ES-I3 (cell line): ENCODE measurements at regions not wholly inside any gene's neighbourhood (a gene's known extent, or its start where the extent isn't known, plus 50 kb on each side); places are given as distances from the start of the nearest gene placed in this dataset.

Experiments
- H3K36me3 ChIP-seq: 2 replicates; pipeline ENCODE4 v1.6.1; 2013; ENCODE audit warnings: mild to moderate bottlenecking, low read length, control low read depth, moderate library complexity; ENCODE audit not compliant: insufficient read depth
- H3K4me1 ChIP-seq: 2 replicates; pipeline ENCODE4 v1.6.1; 2013; ENCODE audit warnings: mild to moderate bottlenecking, control low read depth, low read length; ENCODE audit not compliant: insufficient read depth
- H3K9ac ChIP-seq: 2 replicates; pipeline ENCODE4 v1.6.1; 2013; ENCODE audit warnings: low read depth, mild to moderate bottlenecking, low read length, moderate library complexity
- H3K9me3 ChIP-seq: 2 replicates; pipeline ENCODE4 v1.6.1; 2013; ENCODE audit warnings: mild to moderate bottlenecking, low read length, moderate library complexity; ENCODE audit not compliant: control insufficient read depth, insufficient read depth

DNA sequence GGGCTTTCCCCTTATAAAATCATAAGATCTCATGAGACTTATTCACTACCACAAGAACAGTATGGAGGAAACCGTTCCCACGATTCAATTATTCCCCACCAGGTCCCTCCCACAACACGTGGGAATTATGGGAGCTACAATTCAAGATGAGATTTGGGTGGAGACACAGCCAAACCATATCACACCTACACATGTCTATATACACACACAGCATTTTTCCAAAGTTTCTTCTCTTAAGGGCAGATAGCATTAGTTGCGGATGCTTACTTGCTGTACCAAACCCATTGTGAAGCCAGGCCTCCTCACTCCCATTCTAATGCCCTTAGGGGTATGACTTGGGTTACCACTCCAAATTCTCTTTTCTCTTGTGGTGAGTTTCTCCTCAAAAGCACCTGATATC lies 104.1 kb upstream of the RAP1B start:
- no peaks in the 10 kb centered on the region for H3K4me1 ChIP-seq
- no peak overlapping the region for H3K9ac ChIP-seq
- H3K9me3 ChIP-seq: no peaks in the 10 kb centered on the region
- H3K36me3 ChIP-seq: no peaks in the 10 kb centered on the region

DNA sequence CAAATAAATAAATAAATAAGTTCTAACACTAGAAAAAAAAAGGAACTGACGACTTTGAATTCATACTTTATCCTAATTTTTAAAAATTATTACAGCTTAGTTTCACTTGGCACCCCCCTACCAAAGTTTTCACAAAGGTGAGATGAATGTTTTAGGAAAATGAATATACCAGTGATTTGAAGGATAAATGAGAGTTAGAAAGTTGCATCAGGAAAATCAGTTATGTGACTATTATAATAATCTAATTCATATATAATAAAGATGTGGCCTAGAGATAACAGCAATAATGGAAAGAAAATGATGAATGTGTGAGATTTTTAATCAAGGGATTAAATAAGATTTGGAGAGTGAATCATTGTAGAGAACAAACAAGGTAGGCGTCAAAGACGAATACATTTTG lies 103.0 kb upstream of the RAP1B start:
- Histone ChIP-seq H3K9me3 (no peaks in the 10 kb centered on the region), H3K36me3 (no peaks in the 10 kb centered on the region), H3K4me1 (no peaks in the 10 kb centered on the region), H3K9ac (no peak overlapping the region)

- H3K36me3 ChIP-seq: no peaks in the 10 kb centered on the region
- no peak overlapping the region for H3K9ac ChIP-seq
Measured at GRCh38 chr12:68508576-68508975, 102.1 kb upstream of the RAP1B start.

GRCh38 chr12:68509242-68509641 lies 101.5 kb upstream of the RAP1B start:
- Histone ChIP-seq H3K9me3 (no peaks in the 10 kb centered on the region), H3K36me3 (no peaks in the 10 kb centered on the region), H3K4me1 (no peaks in the 10 kb centered on the region), H3K9ac (no peak overlapping the region)

More at GRCh38 chr12:68508576-68508975, 102.1 kb upstream of the RAP1B start:
- H3K9me3 ChIP-seq: no peaks in the 10 kb centered on the region
- no peaks in the 10 kb centered on the region for H3K4me1 ChIP-seq

DNA sequence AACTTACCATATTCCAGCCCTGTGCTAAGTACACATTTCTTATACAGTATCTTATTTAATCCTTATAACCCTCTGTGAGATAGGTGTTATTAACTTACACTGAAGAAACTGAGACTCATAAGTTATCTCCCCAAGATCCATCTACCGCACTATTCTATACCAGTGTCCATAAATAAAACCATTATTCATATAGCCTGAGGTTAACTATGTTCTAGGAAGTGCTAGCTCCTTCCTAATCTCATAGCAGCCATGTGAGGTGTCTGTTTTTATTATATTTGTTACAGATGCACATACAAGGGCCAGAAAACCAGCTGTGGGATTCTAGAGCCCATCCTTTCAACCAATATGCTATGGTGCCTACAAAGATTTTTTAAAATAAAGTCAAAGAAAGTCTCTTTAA lies 100.3 kb upstream of the RAP1B start:
- H3K9ac ChIP-seq: no peak overlapping the region
- no peaks in the 10 kb centered on the region for H3K4me1 ChIP-seq
- H3K9me3 ChIP-seq: no peaks in the 10 kb centered on the region
- H3K36me3 ChIP-seq: no peaks in the 10 kb centered on the region

DNA sequence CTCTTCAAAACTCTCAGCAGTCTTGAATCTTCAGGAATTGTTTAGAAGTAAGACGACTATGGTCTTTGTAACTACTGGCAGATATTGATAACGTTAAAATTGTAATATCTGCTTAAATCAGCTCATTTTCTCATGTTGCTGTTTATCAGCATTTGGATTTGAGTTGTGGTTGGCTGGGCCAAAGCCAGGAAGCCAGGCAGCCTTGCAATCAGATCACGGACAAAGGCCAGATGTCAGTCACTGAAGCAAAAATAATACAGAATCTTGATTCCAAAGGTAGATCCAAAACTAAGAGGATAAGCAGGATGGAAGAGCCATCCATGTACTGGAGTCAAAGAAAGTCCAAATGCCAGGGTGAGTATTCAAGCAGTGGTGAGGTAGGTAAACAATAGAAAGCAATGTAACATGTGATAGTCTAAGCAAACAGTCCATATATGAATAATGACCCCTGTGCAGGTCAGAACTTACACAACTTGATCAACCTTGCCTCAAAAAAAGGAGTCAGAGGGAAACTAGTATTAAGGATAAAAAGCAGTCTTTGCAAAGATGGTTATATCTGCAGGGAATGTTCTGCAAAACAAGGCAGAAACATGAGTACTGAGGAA lies 95.8 kb upstream of the RAP1B start:
- no peaks in the 10 kb centered on the region for H3K36me3 ChIP-seq
- H3K9me3 ChIP-seq: no peaks in the 10 kb centered on the region
- H3K4me1 ChIP-seq: no peaks in the 10 kb centered on the region

GRCh38 chr12:68515793-68516192 lies 94.9 kb upstream of the RAP1B start:
- Histone ChIP-seq H3K36me3 (no peaks in the 10 kb centered on the region), H3K9ac (no peak overlapping the region), H3K9me3 (no peaks in the 10 kb centered on the region), H3K4me1 (no peaks in the 10 kb centered on the region)

More for the DNA sequence above, 95.8 kb upstream of the RAP1B start:
- H3K9ac ChIP-seq: no peak overlapping the region

DNA sequence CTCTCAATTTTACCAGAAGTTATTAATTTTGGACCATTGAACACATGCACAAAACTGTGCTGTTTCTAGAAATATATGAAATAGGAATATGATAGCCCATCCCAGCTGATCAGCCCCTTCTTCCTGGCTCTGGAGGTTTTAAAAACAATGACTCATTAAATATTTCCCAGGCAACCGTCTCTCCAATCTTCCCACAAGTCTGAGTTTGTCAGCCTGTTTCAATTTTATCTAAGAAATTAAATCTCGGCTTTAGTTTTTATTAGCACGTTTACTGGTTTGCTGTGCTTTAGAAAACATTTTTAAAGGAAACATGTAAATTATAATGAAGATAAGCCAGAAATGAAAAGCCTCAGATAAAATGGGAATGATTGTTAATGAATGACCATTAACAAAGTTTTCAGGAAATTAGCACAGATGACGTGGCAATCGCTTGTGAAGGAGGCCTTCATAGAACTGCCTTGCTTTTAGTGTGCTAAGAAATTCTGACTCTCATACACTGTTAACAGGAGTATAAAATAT lies 89.3 kb upstream of the RAP1B start:
- no peak overlapping the region for H3K9ac ChIP-seq

GRCh38 chr12:68521848-68522502 lies 88.7 kb upstream of the RAP1B start:
- no peak overlapping the region for H3K9ac ChIP-seq
- H3K36me3 ChIP-seq: no peaks in the 10 kb centered on the region
- H3K9me3 ChIP-seq: no peaks in the 10 kb centered on the region; the same call in 1 of the 2 replicates
- H3K4me1 ChIP-seq: no peaks in the 10 kb centered on the region

More for the DNA sequence above, 89.3 kb upstream of the RAP1B start:
- H3K9me3 ChIP-seq: no peaks in the 10 kb centered on the region; the same call in 1 of the 2 replicates
- H3K4me1 ChIP-seq: no peaks in the 10 kb centered on the region
- no peaks in the 10 kb centered on the region for H3K36me3 ChIP-seq

GRCh38 chr12:68529466-68529865 lies 81.2 kb upstream of the RAP1B start:
- no peaks in the 10 kb centered on the region; the same call in 1 of the 2 replicates for H3K9me3 ChIP-seq
- no peaks in the 10 kb centered on the region for H3K36me3 ChIP-seq
- no peak overlapping the region for H3K9ac ChIP-seq
- no peaks in the 10 kb centered on the region for H3K4me1 ChIP-seq

DNA sequence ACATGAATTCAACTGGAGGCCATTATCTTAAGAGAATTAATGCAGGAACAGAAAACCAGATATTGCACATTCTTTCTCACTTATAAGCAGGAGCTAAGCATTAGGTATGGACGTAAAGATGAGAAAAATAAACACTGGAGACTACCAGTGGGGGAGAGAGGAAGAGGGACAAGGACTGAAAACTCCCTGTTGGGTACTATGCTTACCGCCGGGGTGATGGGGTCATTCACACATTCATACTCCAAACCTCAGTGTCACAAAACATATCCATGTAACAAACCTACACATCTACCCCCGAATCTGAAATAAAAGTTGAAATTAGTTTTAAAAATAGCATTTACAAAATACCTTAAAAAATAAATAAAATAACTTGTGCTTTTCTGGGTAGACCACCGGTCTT lies 80.8 kb upstream of the RAP1B start:
- no peaks in the 10 kb centered on the region; the same call in 1 of the 2 replicates for H3K9me3 ChIP-seq
- H3K9ac ChIP-seq: no peak overlapping the region
- H3K36me3 ChIP-seq: no peaks in the 10 kb centered on the region
- no peaks in the 10 kb centered on the region for H3K4me1 ChIP-seq

DNA sequence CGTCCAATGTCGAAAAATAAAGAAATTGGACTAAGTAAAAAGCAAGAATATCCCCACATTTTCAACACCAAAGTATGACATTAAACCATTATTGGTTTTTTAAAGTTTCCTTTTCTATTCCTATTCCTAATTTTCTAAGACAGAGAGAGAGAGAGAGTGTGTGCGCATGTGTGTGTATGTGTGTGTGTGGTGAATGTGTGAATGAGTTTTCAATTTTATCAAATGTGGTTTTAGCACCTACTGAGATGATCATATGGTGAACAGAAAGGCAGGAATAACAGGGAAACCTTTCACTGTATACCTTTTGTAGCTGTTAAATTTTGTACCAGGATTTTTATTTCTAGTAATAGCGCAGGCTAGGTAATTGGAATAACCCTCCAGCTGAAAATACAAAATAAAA lies 80.4 kb upstream of the RAP1B start:
- no peaks in the 10 kb centered on the region; the same call in 1 of the 2 replicates for H3K9me3 ChIP-seq
- no peaks in the 10 kb centered on the region for H3K4me1 ChIP-seq
- H3K36me3 ChIP-seq: no peaks in the 10 kb centered on the region
- no peak overlapping the region for H3K9ac ChIP-seq

GRCh38 chr12:68530965-68531364 lies 79.7 kb upstream of the RAP1B start:
- H3K4me1 ChIP-seq: no peaks in the 10 kb centered on the region
- H3K9me3 ChIP-seq: no peaks in the 10 kb centered on the region
- H3K9ac ChIP-seq: no peak overlapping the region
- H3K36me3 ChIP-seq: no peaks in the 10 kb centered on the region

- Histone ChIP-seq H3K36me3 (no peaks in the 10 kb centered on the region), H3K9ac (no peak overlapping the region), H3K9me3 (no peaks in the 10 kb centered on the region), H3K4me1 (no peaks in the 10 kb centered on the region)
Measured at GRCh38 chr12:68532204-68532886, 78.4 kb upstream of the RAP1B start.

DNA sequence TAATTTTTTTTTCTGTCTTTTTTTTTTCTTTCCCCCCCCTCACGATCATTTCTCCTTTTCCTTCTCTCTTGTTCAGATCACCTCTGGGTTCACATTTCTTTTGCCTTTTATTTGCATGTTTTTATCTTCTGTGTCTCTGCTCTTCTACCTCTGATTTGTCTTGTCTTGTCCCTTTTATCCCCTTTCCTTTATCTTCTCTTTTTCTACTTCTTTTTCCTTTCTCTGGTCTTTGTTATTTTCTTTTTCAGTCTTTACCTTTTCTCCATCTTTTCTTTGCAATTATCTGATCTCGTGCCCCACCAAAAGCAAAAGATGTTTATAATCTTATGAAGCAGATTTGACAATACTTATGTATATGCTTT lies 77.8 kb upstream of the RAP1B start:
- no peaks in the 10 kb centered on the region for H3K4me1 ChIP-seq
- H3K9me3 ChIP-seq: no peaks in the 10 kb centered on the region
- H3K9ac ChIP-seq: no peak overlapping the region
- H3K36me3 ChIP-seq: no peaks in the 10 kb centered on the region
